SK-N-MC (cell line): ENCODE measurements at regions not wholly inside any gene's neighbourhood (a gene's known extent, or its start where the extent isn't known, plus 50 kb on each side); places are given as distances from the start of the nearest gene placed in this dataset.

ENCODE experiments used
- EZH2 ChIP-seq: fragments of 200-600 bp; sonication (generic); IDR thresholded peaks from one replicate; pipeline ENCODE4 v1.6.1; 2017; ENCODE audit warnings: antibody characterized with exemption
- FOXP2 ChIP-seq: optimal IDR thresholded peaks from 2 replicates; pipeline ENCODE3; 2011; ENCODE audit warnings: mild to moderate bottlenecking, moderate library complexity; ENCODE audit not compliant: insufficient read depth; ENCODE audit errors: extremely low read length, control extremely low read depth
- POLR2AphosphoS5 ChIP-seq: IDR thresholded peaks from 2 replicates; pipeline ENCODE4 v1.6.1; 2012; ENCODE audit warnings: mild to moderate bottlenecking, low read depth, low read length, borderline replicate concordance

DNA sequence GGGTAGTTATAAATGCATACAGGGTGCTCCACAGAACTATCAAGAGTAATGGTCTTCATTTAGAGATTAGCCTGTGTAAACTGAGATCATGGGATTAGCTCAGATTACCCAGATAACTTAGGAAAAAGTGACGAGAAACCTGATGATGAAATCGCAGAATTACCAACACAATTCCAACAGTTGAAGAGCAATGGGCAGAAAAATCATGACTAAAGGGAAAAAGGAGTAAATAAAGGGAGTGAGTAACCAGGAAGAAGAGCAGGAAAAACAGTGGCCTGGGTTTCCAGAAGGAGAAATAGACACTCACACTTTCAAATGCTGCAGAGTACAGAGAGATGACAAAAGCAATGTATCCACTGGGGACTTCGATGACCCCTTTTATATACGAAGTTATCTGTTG, 817.3 kb downstream of the TRIML1 start:
- TF ChIP-seq POLR2AphosphoS5, result no peak
- no peak for TF ChIP-seq EZH2
- TF ChIP-seq FOXP2, result no peak
